Osteocyte (in vitro differentiated cells): ENCODE measurements at regions not wholly inside any gene's neighbourhood (a gene's known extent, or its start where the extent isn't known, plus 50 kb on each side); places are given as distances from the start of the nearest gene placed in this dataset.

ENCODE experiments used
- DNase-seq: peaks from one replicate; pipeline ENCODE4 v3.0.0; 2021; ENCODE audit warnings: mixed read lengths; ENCODE audit not compliant: unreplicated experiment; ENCODE audit errors: extremely low spot score
- H3K27ac Mint-ChIP-seq: one replicate; pipeline ENCODE4 v1.8.0; 2021; ENCODE audit warnings: mild to moderate bottlenecking, mixed read lengths; ENCODE audit not compliant: unreplicated experiment
- H3K27me3 Mint-ChIP-seq: one replicate; pipeline ENCODE4 v1.8.0; 2021; ENCODE audit warnings: mixed read lengths; ENCODE audit not compliant: unreplicated experiment
- H3K36me3 Mint-ChIP-seq: one replicate; pipeline ENCODE4 v1.8.0; 2021; ENCODE audit warnings: mixed read lengths; ENCODE audit not compliant: unreplicated experiment
- H3K4me1 Mint-ChIP-seq: one replicate; pipeline ENCODE4 v1.8.0; 2021; ENCODE audit warnings: mixed read lengths; ENCODE audit not compliant: unreplicated experiment
- H3K4me3 Mint-ChIP-seq: one replicate; pipeline ENCODE4 v1.8.0; 2021; ENCODE audit warnings: mild to moderate bottlenecking, moderate library complexity, mixed read lengths; ENCODE audit not compliant: unreplicated experiment
- H3K9me3 Mint-ChIP-seq: one replicate; pipeline ENCODE4 v1.8.0; 2021; ENCODE audit warnings: mixed read lengths; ENCODE audit not compliant: unreplicated experiment
- TF ChIP-seq, protein P1 (sequence below): fragments of 200-600 bp; sonication (generic); IDR thresholded peaks from 2 replicates; pipeline ENCODE4 v1.5.0; 2021; ENCODE audit warnings: antibody characterized with exemption, mild to moderate bottlenecking, moderate library complexity

DNA sequence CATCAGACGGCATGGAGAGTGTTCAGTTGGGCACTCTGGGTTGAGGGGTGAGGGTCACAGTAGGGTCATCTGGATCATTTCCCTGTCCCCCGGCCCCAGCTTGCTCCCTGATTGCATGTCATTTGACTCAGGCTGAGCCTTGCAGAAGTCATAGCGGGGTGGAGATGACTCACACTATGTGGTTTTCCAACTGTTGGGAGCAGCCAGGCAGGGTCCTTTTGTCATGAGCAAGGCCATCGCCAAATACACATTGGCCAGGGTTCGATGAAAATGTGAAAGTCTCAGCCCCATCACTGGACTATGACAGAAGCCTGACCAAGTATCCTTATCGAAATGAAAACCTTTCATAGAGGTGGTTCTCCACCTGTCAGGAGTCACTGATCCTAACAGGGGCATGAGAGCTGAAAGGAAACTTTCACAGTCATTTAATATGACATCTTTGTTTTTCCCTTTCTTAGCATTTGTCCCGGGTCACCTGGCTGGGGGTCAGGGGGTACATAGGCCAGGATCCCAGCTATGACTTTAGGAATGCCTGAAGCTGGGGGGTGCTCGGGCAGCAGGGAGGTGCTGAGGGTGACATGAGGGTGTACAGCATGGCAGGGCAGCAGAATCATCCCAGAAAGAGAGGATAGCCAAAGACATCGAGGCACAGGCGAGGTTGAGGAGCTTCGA lies 70.2 kb upstream of the CD93 start:
- TF ChIP-seq, protein P1, sequence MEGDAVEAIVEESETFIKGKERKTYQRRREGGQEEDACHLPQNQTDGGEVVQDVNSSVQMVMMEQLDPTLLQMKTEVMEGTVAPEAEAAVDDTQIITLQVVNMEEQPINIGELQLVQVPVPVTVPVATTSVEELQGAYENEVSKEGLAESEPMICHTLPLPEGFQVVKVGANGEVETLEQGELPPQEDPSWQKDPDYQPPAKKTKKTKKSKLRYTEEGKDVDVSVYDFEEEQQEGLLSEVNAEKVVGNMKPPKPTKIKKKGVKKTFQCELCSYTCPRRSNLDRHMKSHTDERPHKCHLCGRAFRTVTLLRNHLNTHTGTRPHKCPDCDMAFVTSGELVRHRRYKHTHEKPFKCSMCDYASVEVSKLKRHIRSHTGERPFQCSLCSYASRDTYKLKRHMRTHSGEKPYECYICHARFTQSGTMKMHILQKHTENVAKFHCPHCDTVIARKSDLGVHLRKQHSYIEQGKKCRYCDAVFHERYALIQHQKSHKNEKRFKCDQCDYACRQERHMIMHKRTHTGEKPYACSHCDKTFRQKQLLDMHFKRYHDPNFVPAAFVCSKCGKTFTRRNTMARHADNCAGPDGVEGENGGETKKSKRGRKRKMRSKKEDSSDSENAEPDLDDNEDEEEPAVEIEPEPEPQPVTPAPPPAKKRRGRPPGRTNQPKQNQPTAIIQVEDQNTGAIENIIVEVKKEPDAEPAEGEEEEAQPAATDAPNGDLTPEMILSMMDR, result no peak
- peak; percentile 62 for DNase-seq
- no peak overlapping the region for H3K4me3 Mint-ChIP-seq
- H3K36me3 Mint-ChIP-seq, result no peaks in the 10 kb centered on the region
- peaks cover 46% of the 10 kb centered on the region for H3K4me1 Mint-ChIP-seq
- H3K27me3 Mint-ChIP-seq, result no peaks in the 10 kb centered on the region
- H3K9me3 Mint-ChIP-seq, result no peaks in the 10 kb centered on the region
- H3K27ac Mint-ChIP-seq, result no peak overlapping the region

DNA sequence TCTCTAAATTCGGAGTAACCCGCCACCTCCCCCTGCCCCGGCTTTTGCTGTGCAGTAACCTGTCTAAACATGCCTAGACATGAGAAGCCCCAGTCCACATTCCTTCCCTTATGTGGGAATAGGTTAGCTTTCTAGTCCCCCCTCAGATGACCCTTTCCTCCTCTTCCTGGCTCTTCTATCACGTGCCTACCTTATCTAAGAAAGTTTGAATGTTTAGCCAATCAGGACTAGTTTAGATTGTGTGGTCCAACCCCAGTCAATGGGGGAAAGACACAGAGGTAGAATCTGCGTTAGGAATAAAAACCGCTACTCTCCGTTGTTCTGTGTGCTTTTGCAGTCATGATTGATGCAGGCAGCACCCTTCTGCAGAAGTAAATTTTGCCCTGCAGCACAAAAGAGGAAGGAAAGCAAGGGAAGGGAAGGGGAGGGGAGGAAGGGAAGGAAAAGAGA lies 69.0 kb upstream of the CD93 start:
- no peak overlapping the region for H3K27ac Mint-ChIP-seq
- H3K4me1 Mint-ChIP-seq, result peaks cover 48% of the 10 kb centered on the region
- peak; percentile 38 for DNase-seq
- H3K4me3 Mint-ChIP-seq, result no peak overlapping the region
- H3K9me3 Mint-ChIP-seq, result no peaks in the 10 kb centered on the region
- no peaks in the 10 kb centered on the region for H3K36me3 Mint-ChIP-seq
- H3K27me3 Mint-ChIP-seq, result no peaks in the 10 kb centered on the region
- TF ChIP-seq, protein P1, result no peak

DNA sequence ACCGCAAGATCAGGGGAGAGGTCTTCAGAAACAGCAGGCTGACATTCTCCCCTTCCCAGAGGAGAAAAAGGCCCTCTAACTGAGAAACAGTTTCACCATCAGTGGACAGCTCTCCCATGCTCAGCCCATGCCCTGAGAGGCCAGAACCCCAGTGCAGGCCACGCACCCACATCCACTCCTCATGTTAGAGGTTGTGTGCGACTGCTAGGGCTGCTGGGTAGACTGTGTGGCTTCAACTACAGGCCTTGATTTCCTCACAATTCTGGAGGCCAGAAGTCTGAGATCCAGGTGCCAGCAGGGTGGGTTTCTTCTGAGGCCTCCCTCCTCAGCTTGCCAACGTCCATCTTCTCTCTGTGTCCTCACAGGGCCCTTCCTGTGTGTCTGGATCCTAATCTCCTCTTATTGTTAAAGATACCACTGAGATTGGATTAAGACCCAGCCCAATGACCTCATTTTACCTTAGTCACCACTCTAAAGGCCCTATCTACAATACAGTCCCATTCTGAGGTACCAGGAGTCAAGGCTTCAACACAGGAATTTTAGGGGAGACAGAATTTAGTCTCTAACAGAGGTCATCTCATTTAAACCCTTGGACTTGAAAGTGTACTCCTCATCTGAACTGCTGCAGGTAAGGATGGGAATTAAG lies 67.7 kb upstream of the CD93 start:
- H3K27ac Mint-ChIP-seq, result no peak overlapping the region
- TF ChIP-seq, protein P1, result no peak
- H3K4me1 Mint-ChIP-seq, result peaks cover 45% of the 10 kb centered on the region
- DNase-seq, result no peak
- H3K36me3 Mint-ChIP-seq, result no peaks in the 10 kb centered on the region
- no peaks in the 10 kb centered on the region for H3K9me3 Mint-ChIP-seq
- no peaks in the 10 kb centered on the region for H3K27me3 Mint-ChIP-seq
- no peak overlapping the region for H3K4me3 Mint-ChIP-seq

DNA sequence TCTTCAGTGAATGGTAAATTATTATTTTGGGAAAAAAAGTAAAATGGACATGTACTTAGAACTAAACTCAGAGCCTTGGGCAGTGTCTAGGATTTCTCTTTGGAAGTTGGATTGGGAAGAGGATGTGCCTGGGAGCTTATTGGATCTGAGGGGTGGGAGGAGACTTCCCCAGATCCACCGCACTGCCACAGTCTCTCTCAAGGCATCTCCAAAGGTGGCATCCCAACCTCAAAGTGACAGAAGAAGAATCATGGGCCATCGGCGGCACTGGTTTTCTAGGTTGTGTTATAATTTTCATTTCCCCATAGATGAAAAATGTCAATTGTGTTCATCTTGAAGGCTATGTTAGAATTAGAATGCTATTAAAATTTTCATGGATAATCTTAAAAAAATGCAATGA lies 66.8 kb upstream of the CD93 start:
- Mint-ChIP-seq H3K9me3 (no peaks in the 10 kb centered on the region), H3K4me3 (no peak overlapping the region), H3K27ac (peak overlapping the region; percentile 60), H3K27me3 (no peaks in the 10 kb centered on the region), H3K4me1 (peaks cover 48% of the 10 kb centered on the region), H3K36me3 (no peaks in the 10 kb centered on the region)
- DNase-seq, result peak; percentile 59
- TF ChIP-seq, protein P1, result no peak

DNA sequence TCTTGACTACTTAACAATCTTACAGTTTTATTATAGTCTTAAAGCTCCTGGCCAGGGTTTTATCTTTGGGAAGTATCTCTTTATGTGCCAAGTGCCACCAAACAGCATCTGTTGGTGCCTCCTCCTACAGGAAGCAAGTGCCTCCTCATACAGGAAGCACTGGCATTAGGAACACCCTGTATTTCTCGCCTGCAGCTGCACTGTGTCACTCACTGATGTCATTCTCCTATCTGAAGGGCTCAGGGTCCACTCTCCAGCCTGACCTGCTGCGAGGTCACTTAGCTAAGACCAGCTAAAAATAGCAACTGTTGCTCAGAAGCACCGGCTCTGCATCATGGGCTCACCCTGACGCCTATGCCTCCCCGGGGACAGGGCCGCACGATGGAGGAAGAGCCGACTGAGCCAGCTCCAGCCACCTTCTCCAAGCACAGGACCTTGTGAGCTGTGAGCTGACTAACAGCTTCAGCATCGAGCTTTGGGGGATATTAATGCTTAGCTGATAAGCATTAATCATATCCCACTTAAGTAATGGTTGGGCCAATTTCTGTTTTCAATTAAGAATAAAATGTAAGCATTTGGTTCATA lies 66.3 kb upstream of the CD93 start:
- TF ChIP-seq, protein P1, result no peak
- peak; percentile 82 for DNase-seq
- Mint-ChIP-seq H3K27me3 (no peaks in the 10 kb centered on the region), H3K4me1 (peaks cover 50% of the 10 kb centered on the region), H3K9me3 (no peaks in the 10 kb centered on the region), H3K36me3 (no peaks in the 10 kb centered on the region), H3K4me3 (no peak overlapping the region), H3K27ac (peak overlapping the region; percentile 60)
